Lung (tissue), 11 donors: ENCODE measurements at regions not wholly inside any gene's neighbourhood (a gene's known extent, or its start where the extent isn't known, plus 50 kb on each side); places are given as distances from the start of the nearest gene placed in this dataset.

Experiments used
- ATAC-seq: fragments of 200-7000 bp; cut with Tn5 transposase; one replicate; pipeline ENCODE4 v1.9.1; 2020; ENCODE audit warnings: moderate number of reproducible peaks; ENCODE audit not compliant: insufficient read depth, low FRiP score
- DNase-seq, 3 donors: peaks; one replicate each; pipeline ENCODE4 v3.0.0-alpha.2; 2013 to 2017
- H3K27ac ChIP-seq, 2 donors: one replicate each; pipeline ENCODE4 v1.5.1; 2013; ENCODE audit warnings: mild to moderate bottlenecking in 2 of 2, moderate library complexity in 2 of 2, control low read depth in 1 of 2, inconsistent platforms in 1 of 2, low read depth in 1 of 2, low read length in 1 of 2
- H3K27me3 ChIP-seq, 3 donors: one replicate each; pipeline ENCODE4 v1.5.1; 2013; ENCODE audit warnings: low read length in 2 of 3; ENCODE audit not compliant: control insufficient read depth in 3 of 3, insufficient read depth in 3 of 3
- H3K36me3 ChIP-seq, 4 donors: one replicate each; pipeline ENCODE4 v1.5.1; 2013; ENCODE audit warnings: low read length in 4 of 4, mild to moderate bottlenecking in 1 of 4, moderate library complexity in 1 of 4; ENCODE audit not compliant: control insufficient read depth in 4 of 4, insufficient read depth in 4 of 4
- H3K4me1 ChIP-seq, 5 donors: one replicate each; pipeline ENCODE4 v1.5.1; 2013; ENCODE audit warnings: low read length in 5 of 5, mild to moderate bottlenecking in 2 of 5, moderate library complexity in 1 of 5; ENCODE audit not compliant: control insufficient read depth in 5 of 5, insufficient read depth in 5 of 5
- H3K4me3 ChIP-seq: one replicate; pipeline ENCODE4 v1.5.1; 2013; ENCODE audit warnings: mild to moderate bottlenecking, control low read depth, moderate library complexity
- H3K9ac ChIP-seq, 2 donors: one replicate each; pipeline ENCODE4 v1.5.1; 2013; ENCODE audit warnings: low read length in 2 of 2, control low read depth in 1 of 2; ENCODE audit not compliant: insufficient read depth in 1 of 2
- H3K9me3 ChIP-seq, 4 donors: one replicate each; pipeline ENCODE4 v1.5.1; 2013; ENCODE audit warnings: low read length in 3 of 4, mild to moderate bottlenecking in 1 of 4, moderate library complexity in 1 of 4; ENCODE audit not compliant: control insufficient read depth in 4 of 4, insufficient read depth in 3 of 4
- WGBS, 2 donors: extraction: QIAGEN DNeasy Blood & Tissue Kit; methylation state at CpG; one replicate each; pipeline ENCODE4 v1.1.7; 2013; 5-methylcytosine and 5-hydroxymethylcytosine counted together
- TF ChIP-seq, protein P1 (sequence below): IDR thresholded peaks from 2 replicates; pipeline ENCODE4 v1.5.1; 2012; ENCODE audit warnings: mild to moderate bottlenecking; ENCODE audit errors: control extremely low read depth, extremely low read depth
- donor health status: control.
- donor health status: control.
- donor health status: Bipolar disorder and iron deficiency.
- donor health status: healthy.
- donor health status: DM: yes; HTN: yes; CAD: no.

DNA sequence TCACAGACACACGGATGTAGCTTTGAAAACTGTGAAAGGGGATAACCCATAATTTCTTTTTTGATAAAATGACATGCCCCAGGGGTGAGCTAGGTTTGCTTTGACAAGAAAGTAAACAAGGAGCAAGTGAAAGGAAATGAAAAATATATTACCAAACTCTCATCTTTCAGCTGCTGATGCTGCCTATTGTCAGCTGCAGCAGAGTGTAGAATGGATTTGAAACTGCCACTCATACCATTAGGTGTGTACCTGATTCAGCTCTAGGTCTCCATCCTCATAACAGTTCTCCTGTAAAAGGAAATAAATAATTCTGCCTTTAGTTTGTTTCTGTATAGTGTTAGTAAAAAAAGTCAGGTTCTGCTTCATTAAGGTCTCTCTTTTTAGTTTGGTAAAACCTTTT lies 415.1 kb upstream of the MARCKS start:
- TF ChIP-seq, protein P1, sequence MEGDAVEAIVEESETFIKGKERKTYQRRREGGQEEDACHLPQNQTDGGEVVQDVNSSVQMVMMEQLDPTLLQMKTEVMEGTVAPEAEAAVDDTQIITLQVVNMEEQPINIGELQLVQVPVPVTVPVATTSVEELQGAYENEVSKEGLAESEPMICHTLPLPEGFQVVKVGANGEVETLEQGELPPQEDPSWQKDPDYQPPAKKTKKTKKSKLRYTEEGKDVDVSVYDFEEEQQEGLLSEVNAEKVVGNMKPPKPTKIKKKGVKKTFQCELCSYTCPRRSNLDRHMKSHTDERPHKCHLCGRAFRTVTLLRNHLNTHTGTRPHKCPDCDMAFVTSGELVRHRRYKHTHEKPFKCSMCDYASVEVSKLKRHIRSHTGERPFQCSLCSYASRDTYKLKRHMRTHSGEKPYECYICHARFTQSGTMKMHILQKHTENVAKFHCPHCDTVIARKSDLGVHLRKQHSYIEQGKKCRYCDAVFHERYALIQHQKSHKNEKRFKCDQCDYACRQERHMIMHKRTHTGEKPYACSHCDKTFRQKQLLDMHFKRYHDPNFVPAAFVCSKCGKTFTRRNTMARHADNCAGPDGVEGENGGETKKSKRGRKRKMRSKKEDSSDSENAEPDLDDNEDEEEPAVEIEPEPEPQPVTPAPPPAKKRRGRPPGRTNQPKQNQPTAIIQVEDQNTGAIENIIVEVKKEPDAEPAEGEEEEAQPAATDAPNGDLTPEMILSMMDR = no peak
- Histone ChIP-seq H3K9ac (no peak overlapping the region), H3K27ac (no peak overlapping the region), H3K4me1 (no peaks in the 10 kb centered on the region), H3K36me3 (no peaks in the 10 kb centered on the region), H3K9me3 (no peaks in the 10 kb centered on the region), H3K27me3 (no peaks in the 10 kb centered on the region), H3K4me3 (no peak overlapping the region)
- WGBS, 2 donors = 64 to 84% methylated on average over 1 of the region's 1 CpG
- ATAC-seq (no peak), DNase-seq (no peak)

DNA sequence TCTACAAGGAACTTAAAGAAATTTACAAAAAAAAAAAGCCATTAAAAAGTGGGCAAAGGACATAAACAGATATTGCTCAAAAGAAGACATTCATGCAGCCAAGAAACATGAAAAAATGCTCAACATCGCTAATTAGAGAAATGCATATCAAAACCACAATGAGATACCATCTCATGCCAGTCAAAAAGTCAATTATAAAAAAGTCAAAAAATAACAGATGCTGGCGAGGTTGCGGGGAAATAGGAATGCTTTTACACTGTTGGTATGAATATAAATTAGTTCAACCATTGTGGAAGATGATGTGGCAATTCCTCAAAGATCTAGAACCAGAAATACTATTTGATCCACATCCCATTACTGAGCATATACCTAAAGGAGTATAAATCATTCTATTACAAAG lies 411.9 kb upstream of the MARCKS start:
- Histone ChIP-seq H3K4me3 (no peak overlapping the region), H3K9me3 (no peaks in the 10 kb centered on the region), H3K36me3 (no peaks in the 10 kb centered on the region), H3K9ac (no peak overlapping the region), H3K4me1 (peaks cover 0 to 20% (median 4%) of the 10 kb centered on the region in 5 donors), H3K27ac (no peak overlapping the region), H3K27me3 (no peaks in the 10 kb centered on the region)
- DNase-seq = no peak
- TF ChIP-seq, protein P1 = no peak
- 96 to 98% methylated on average over 3 of the region's 3 CpGs for WGBS, 2 donors
- ATAC-seq = no peak

DNA sequence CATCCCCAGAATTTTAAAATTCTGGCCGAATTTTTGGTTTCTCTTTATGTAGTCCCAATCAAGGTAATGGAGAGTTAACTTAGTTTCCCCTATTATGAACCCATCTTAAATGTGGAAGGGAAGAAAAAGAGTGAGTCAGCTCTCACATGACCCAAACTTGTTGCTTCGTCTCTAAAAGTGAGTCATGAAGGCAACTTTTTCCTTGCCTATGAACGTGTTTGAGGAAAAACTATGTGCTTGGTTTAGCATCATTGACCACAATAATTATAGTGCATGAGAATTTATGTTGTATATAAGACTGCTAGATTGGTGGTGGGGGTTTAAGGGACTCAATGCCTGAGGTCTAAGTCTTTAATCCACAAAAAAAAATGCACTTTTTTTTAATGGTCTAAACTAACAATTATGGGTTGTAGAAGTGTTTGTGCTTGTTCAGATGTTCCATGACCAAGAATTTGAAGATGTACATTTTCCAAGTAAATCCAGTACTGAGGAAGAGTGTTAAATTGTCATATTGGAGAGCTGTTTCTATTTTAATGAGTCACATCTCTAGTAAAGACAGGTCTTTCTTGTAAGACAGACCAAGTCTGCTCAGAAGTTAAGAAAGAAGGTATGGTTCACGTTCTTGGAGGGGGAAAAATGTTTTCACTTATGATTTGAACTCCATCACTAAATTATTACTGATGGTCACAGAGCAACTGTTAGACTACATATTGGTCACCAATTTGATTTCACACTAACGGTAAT lies 409.9 kb upstream of the MARCKS start:
- Histone ChIP-seq H3K27me3 (no peaks in the 10 kb centered on the region), H3K9me3 (no peaks in the 10 kb centered on the region), H3K36me3 (no peaks in the 10 kb centered on the region), H3K4me3 (no peak overlapping the region), H3K27ac (no peak overlapping the region), H3K4me1 (peaks cover 0 to 23% (median 4%) of the 10 kb centered on the region in 5 donors), H3K9ac (no peak overlapping the region)
- DNase-seq (no peak), ATAC-seq (peak; percentile 47)
- 48 to 59% methylated on average over 5 of the region's 5 CpGs for WGBS, 2 donors
- TF ChIP-seq, protein P1 = no peak

DNA sequence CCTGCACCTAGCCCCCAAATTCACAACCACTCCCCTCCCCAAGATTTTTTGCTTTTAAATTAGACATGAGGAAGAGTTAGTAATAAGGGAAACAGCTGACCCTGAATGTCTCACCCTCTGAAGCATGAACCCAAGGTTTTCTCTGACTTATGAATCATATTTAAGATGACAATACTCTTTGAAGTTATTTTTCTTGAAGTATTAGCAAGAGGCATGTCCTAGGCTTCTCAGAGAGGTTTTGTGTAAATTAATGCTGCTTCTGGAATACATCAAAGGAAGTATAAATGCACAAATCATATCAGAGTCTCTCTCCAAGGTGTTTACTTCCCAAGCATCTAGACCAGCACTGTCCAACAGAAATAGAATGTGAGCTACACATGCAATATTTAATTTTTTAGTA lies 408.1 kb upstream of the MARCKS start:
- Histone ChIP-seq H3K9ac (no peak overlapping the region), H3K27ac (no peak overlapping the region), H3K4me3 (no peak overlapping the region), H3K9me3 (no peaks in the 10 kb centered on the region), H3K4me1 (peaks cover 0 to 23% (median 4%) of the 10 kb centered on the region in 5 donors), H3K27me3 (no peaks in the 10 kb centered on the region), H3K36me3 (no peaks in the 10 kb centered on the region)
- no peak for ATAC-seq
- no peak for DNase-seq
- TF ChIP-seq, protein P1 = no peak
